ENCODE measurements at regions not wholly inside any gene's neighbourhood (a gene's known extent, or its start where the extent isn't known, plus 50 kb on each side); places are given as distances from the start of the nearest gene placed in this dataset.

DNA sequence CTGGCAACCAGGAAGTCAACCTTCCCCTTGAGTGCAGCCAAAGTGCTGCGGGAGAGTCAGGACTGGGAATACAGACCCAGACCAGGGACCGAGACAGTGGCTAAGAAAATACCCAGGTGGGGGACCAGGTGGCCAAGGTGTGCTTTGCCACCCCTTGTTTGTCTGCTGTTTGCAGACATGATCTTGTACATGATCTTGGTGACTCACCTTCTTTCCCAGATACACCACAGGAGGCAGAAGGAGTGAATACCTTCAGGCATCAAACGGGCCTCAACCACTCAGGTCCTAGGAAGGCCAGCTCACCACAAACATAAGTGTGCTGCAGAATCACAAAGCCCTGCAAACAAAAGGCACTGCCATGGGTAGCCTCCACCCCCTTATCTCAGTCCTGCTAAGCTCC lies 62.0 kb downstream of the CNGA2 start:
- intact Hi-C loops (cut with DNase I) = no loop called here
- Histone ChIP-seq H3K4me3 (no peak overlapping the region), H3K36me3 (ENCODE audit: insufficient read depth in 1 of 2, low read depth in 1 of 2) (no peaks in the 10 kb centered on the region), H3K27me3 (ENCODE audit: insufficient read depth in 3 of 3, low read length in 2 of 3) (no peaks in the 10 kb centered on the region), H3K9me3 (no peaks in the 10 kb centered on the region), H3K4me1 (no peaks in the 10 kb centered on the region), H3K27ac (no peak overlapping the region)
- DNase-seq (no peak), ATAC-seq (no peak)
- TF ChIP-seq, protein P1, sequence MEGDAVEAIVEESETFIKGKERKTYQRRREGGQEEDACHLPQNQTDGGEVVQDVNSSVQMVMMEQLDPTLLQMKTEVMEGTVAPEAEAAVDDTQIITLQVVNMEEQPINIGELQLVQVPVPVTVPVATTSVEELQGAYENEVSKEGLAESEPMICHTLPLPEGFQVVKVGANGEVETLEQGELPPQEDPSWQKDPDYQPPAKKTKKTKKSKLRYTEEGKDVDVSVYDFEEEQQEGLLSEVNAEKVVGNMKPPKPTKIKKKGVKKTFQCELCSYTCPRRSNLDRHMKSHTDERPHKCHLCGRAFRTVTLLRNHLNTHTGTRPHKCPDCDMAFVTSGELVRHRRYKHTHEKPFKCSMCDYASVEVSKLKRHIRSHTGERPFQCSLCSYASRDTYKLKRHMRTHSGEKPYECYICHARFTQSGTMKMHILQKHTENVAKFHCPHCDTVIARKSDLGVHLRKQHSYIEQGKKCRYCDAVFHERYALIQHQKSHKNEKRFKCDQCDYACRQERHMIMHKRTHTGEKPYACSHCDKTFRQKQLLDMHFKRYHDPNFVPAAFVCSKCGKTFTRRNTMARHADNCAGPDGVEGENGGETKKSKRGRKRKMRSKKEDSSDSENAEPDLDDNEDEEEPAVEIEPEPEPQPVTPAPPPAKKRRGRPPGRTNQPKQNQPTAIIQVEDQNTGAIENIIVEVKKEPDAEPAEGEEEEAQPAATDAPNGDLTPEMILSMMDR (IDR thresholded peaks at IDR 0.05) = no peak
- 95 to 100% (median 96%) methylated on average over 3 of the region's 3 CpGs for WGBS, 3 donors

DNA sequence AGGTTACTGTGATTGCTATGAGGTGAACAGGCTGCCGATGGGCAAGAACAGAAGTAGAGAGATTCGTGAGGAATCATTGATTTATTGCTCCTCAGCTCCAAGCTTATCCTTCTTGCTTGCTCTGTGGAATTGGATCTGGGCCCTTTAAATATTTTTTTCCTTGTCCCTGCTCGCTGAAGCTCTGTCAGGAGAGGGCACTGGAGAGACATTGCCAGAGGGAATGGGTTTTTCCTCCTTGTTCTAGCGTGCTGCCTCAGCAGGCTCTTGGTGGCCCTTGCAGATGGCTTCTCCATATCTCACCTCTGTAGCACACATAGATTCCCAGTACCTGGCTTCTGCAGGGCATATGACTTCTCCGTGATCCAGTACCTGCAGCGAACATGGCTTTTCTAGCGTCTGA lies 67.4 kb downstream of the CNGA2 start:
- intact Hi-C loops (cut with DNase I) = no loop called here
- Histone ChIP-seq H3K27ac (no peak overlapping the region), H3K36me3 (ENCODE audit: insufficient read depth in 1 of 2, low read depth in 1 of 2) (no peaks in the 10 kb centered on the region), H3K9me3 (no peaks in the 10 kb centered on the region), H3K4me3 (no peak overlapping the region), H3K27me3 (ENCODE audit: insufficient read depth in 3 of 3, low read length in 2 of 3) (peaks cover 0 to 5% (median 0%) of the 10 kb centered on the region in 3 donors), H3K4me1 (no peaks in the 10 kb centered on the region)
- ATAC-seq (no peak), DNase-seq (no peak)
- TF ChIP-seq, protein P1 (IDR thresholded peaks at IDR 0.05) = no peak
- 66 to 76% (median 73%) methylated on average over 6 to 7 of the region's 7 CpGs for WGBS, 3 donors

DNA sequence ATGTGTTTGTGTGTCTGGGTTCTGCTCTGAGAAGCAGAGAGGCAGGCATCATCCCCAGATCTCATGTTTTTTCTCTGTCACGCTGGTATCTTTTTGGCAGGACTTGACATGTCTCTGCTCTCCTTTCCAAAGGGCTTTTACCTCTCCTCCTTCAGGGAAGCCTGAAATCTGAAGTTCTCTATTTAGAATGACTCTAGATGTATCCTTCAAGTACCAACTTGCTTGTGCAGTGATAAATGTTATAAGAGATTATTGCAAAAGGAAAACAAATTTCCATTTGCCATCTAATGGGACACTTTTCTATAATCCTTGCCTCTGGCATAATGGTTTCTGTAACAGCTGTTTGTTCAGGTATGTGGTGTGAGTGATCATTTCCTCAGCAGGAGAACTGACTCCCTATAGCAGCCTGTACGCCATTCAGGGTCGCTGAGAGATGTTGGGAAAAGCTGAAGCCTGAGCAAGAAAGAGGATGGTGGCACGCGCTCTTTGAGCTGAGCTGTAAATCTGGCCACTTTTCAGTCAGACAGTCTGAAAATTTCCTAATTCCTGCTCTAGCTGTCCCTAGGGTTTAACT lies 72.5 kb downstream of the CNGA2 start:
- Histone ChIP-seq H3K4me1 (no peaks in the 10 kb centered on the region), H3K36me3 (ENCODE audit: insufficient read depth in 1 of 2, low read depth in 1 of 2) (no peaks in the 10 kb centered on the region), H3K27me3 (ENCODE audit: insufficient read depth in 3 of 3, low read length in 2 of 3) (peaks cover 0 to 6% (median 0%) of the 10 kb centered on the region in 3 donors), H3K27ac (no peak overlapping the region), H3K9me3 (no peaks in the 10 kb centered on the region), H3K4me3 (no peak overlapping the region)
- WGBS, 3 donors = 63 to 82% (median 82%) methylated on average over 5 of the region's 5 CpGs
- TF ChIP-seq, protein P1 (IDR thresholded peaks at IDR 0.05) = no peak
- no peak for DNase-seq
- no peak for ATAC-seq
- intact Hi-C loops (cut with DNase I) = no loop called here

DNA sequence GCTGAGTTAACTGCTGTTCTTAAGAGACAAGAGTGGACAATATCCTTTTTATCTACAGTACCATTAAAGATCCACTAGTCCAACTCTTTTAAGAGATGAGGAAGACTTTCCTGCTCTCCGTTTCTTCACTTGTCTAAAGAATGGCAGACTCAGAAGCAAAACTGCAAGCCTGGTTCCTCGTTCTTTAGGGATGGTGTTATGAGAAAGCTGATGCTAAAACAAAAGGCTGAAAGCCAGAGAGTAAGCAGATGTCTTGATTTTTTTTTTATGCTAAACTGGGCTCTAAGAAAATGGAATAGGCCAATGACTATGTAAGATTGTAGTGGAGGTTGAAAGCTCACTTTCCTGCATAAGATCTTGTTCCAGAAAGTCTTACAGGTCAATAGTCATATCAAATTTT lies 78.1 kb downstream of the CNGA2 start:
- TF ChIP-seq, protein P1 (IDR thresholded peaks at IDR 0.05) = no peak
- no peak for ATAC-seq
- Histone ChIP-seq H3K4me1 (no peaks in the 10 kb centered on the region), H3K27ac (no peak overlapping the region), H3K4me3 (no peak overlapping the region), H3K27me3 (ENCODE audit: insufficient read depth in 3 of 3, low read length in 2 of 3) (peaks cover 0 to 3% (median 0%) of the 10 kb centered on the region in 3 donors), H3K9me3 (no peaks in the 10 kb centered on the region), H3K36me3 (ENCODE audit: insufficient read depth in 1 of 2, low read depth in 1 of 2) (no peaks in the 10 kb centered on the region)
- intact Hi-C loops (cut with DNase I) = no loop called here
- WGBS, 3 donors = 33 to 51% (median 39%) methylated on average over 2 of the region's 2 CpGs
- DNase-seq = no peak

DNA sequence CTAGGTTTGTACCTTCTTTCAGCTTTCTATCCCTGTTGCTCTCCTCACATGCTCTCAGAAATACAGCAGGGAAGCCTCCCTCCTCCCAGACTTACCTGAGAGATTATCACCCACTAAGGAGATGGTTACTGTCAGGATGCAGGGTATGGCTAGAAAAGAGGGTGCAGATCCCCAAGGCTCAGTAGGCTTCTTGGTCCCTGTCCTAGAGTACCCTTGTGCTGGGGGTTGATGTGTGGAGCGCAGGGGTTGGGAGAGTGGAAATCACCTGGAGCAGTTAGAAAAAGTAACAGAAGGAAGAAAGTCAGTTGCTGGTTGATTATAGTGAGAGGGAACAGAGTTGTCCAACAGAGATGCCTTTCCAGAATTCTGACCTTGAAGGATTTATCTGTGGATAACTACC lies 80.2 kb downstream of the CNGA2 start:
- no peak overlapping the region for H3K4me3 ChIP-seq
- WGBS, 3 donors = 90 to 95% (median 95%) methylated on average over 1 of the region's 1 CpG

More for the DNA sequence above, 80.2 kb downstream of the CNGA2 start:
- DNase-seq (no peak), ATAC-seq (no peak)
- intact Hi-C loops (cut with DNase I) = no loop called here
- TF ChIP-seq, protein P1 (IDR thresholded peaks at IDR 0.05) = no peak
- H3K36me3 ChIP-seq (ENCODE audit: insufficient read depth in 1 of 2, low read depth in 1 of 2) = no peaks in the 10 kb centered on the region
- peaks cover 0 to 5% (median 0%) of the 10 kb centered on the region in 3 donors for H3K27me3 ChIP-seq (ENCODE audit: insufficient read depth in 3 of 3, low read length in 2 of 3)
- no peaks in the 10 kb centered on the region for H3K4me1 ChIP-seq
- no peaks in the 10 kb centered on the region for H3K9me3 ChIP-seq
- no peak overlapping the region for H3K27ac ChIP-seq

Measured in psoas muscle (tissue), 7 donors.